Uterus (tissue), 3 donors: ENCODE measurements at regions not wholly inside any gene's neighbourhood (a gene's known extent, or its start where the extent isn't known, plus 50 kb on each side); places are given as distances from the start of the nearest gene placed in this dataset.
"Not testable (repeated sequence)": the region's sequence is repeated elsewhere in the genome, so short reads cannot be mapped to it uniquely, and the experiment has no call there.

Source experiments
- DNase-seq, 2 donors: peaks; one replicate each; pipeline ENCODE4 v3.0.0-alpha.2; 2019 to 2020
- H3K27ac ChIP-seq, 2 donors: fragments of 200-600 bp; sonication (generic); 1 replicate in 1 of 2; 2 replicates in 1 of 2; pipeline ENCODE4 v1.5.1; 2016 to 2018
- H3K27me3 ChIP-seq, 2 donors: fragments of 200-600 bp; sonication (generic); one replicate each; pipeline ENCODE4 v1.5.1; 2018 to 2019; ENCODE audit warnings: control low read depth in 1 of 2
- H3K36me3 ChIP-seq, 2 donors: fragments of 200-600 bp; sonication (generic); one replicate each; pipeline ENCODE4 v1.5.1; 2019; ENCODE audit warnings: control low read depth in 1 of 2
- H3K4me1 ChIP-seq, 2 donors: fragments of 200-600 bp; sonication (generic); one replicate each; pipeline ENCODE4 v1.5.1; 2018 to 2019; ENCODE audit warnings: control low read depth in 1 of 2
- H3K4me3 ChIP-seq, 2 donors: fragments of 200-600 bp; sonication (generic); 1 replicate in 1 of 2; 2 replicates in 1 of 2; pipeline ENCODE4 v1.5.1; 2018 to 2019; ENCODE audit warnings: mild to moderate bottlenecking in 1 of 2
- H3K9me3 ChIP-seq, 2 donors: fragments of 200-600 bp; sonication (generic); one replicate each; pipeline ENCODE4 v1.5.1; 2019; ENCODE audit warnings: control low read depth in 1 of 2
- CTCF ChIP-seq, 4 experiments: fragments of 200-600 bp in 2 of 4; fragments of 450-650 bp in 2 of 4; sonication (generic) in 2 of 4; IDR thresholded peaks; one replicate each; pipeline ENCODE4 v1.5.1; 2016 to 2019; ENCODE audit warnings: antibody characterized with exemption in 4 of 4, mild to moderate bottlenecking in 2 of 4, moderate library complexity in 1 of 4
- POLR2A ChIP-seq, 2 donors: fragments of 450-650 bp; IDR thresholded peaks; one replicate each; pipeline ENCODE4 v1.6.1; 2016; ENCODE audit warnings: antibody characterized with exemption in 2 of 2, mild to moderate bottlenecking in 1 of 2, moderate library complexity in 1 of 2
- intact Hi-C: fragments of 100-400 bp; cut with DNase I; formaldehyde crosslinking; loops from one replicate; pipeline ENCODE4 v1.15.1; 2023; ENCODE audit warnings: low total_unique reads
- donor health status: DM: yes; HTN: yes; CAD: no.

- no peak overlapping the region for H3K27ac ChIP-seq
Measured at GRCh38 chr10:124198125-124198501, 104.7 kb upstream of the CHST15 start.

GRCh38 chr10:124197371-124198124, 104.2 kb upstream of the CHST15 start:
- no peak for TF ChIP-seq POLR2A (IDR thresholded peaks at IDR 0.05)
- no peak for TF ChIP-seq CTCF (IDR thresholded peaks at IDR 0.05)
- no peaks in the 10 kb centered on the region for H3K36me3 ChIP-seq
- no peaks in the 10 kb centered on the region for H3K4me1 ChIP-seq
- no peaks in the 10 kb centered on the region for H3K9me3 ChIP-seq
- intact Hi-C loops = no loop called here
- H3K27me3 ChIP-seq = no peaks in the 10 kb centered on the region
- H3K4me3 ChIP-seq = no peak overlapping the region
- peak overlapping the region in 1 of 2 donors; percentile 4 for H3K27ac ChIP-seq
- DNase-seq = peak in 1 of 2 donors; percentile 13

More at GRCh38 chr10:124198125-124198501, 104.7 kb upstream of the CHST15 start:
- no peak for DNase-seq
- TF ChIP-seq CTCF (IDR thresholded peaks at IDR 0.05) (no peak), POLR2A (IDR thresholded peaks at IDR 0.05) (no peak)
- no peaks in the 10 kb centered on the region for H3K36me3 ChIP-seq
- no peaks in the 10 kb centered on the region for H3K27me3 ChIP-seq
- H3K4me3 ChIP-seq = no peak overlapping the region
- intact Hi-C loops = no loop called here
- no peaks in the 10 kb centered on the region for H3K9me3 ChIP-seq
- H3K4me1 ChIP-seq = no peaks in the 10 kb centered on the region

- Histone ChIP-seq H3K9me3 (no peaks in the 10 kb centered on the region), H3K27me3 (no peaks in the 10 kb centered on the region), H3K4me1 (no peaks in the 10 kb centered on the region), H3K27ac (no peak overlapping the region), H3K4me3 (no peak overlapping the region), H3K36me3 (no peaks in the 10 kb centered on the region)
- intact Hi-C loops = no loop called here
- TF ChIP-seq CTCF (IDR thresholded peaks at IDR 0.05) = no peak
- TF ChIP-seq POLR2A (IDR thresholded peaks at IDR 0.05) = no peak
- peak in 1 of 2 donors; percentile 4 for DNase-seq
Measured at GRCh38 chr10:124196659-124197058, 103.3 kb upstream of the CHST15 start.

GRCh38 chr10:124194199-124194824, 100.9 kb upstream of the CHST15 start:
- no peak for TF ChIP-seq POLR2A (IDR thresholded peaks at IDR 0.05)
- TF ChIP-seq CTCF (IDR thresholded peaks at IDR 0.05) = no peak

GRCh38 chr10:124193309-124193696, 99.9 kb upstream of the CHST15 start:
- no peak for DNase-seq
- H3K9me3 ChIP-seq = no peaks in the 10 kb centered on the region
- no peaks in the 10 kb centered on the region for H3K36me3 ChIP-seq
- H3K4me3 ChIP-seq = no peak overlapping the region
- intact Hi-C loops = no loop called here
- TF ChIP-seq POLR2A (IDR thresholded peaks at IDR 0.05) (no peak), CTCF (IDR thresholded peaks at IDR 0.05) (no peak)
- no peaks in the 10 kb centered on the region for H3K4me1 ChIP-seq
- no peaks in the 10 kb centered on the region for H3K27me3 ChIP-seq
- H3K27ac ChIP-seq = no peak overlapping the region

More at GRCh38 chr10:124194199-124194824, 100.9 kb upstream of the CHST15 start:
- H3K4me1 ChIP-seq = no peaks in the 10 kb centered on the region
- intact Hi-C loops = no loop called here
- no peaks in the 10 kb centered on the region for H3K36me3 ChIP-seq
- no peaks in the 10 kb centered on the region for H3K9me3 ChIP-seq
- H3K27ac ChIP-seq = no peak overlapping the region
- no peaks in the 10 kb centered on the region for H3K27me3 ChIP-seq
- DNase-seq = no peak
- H3K4me3 ChIP-seq = no peak overlapping the region

- H3K9me3 ChIP-seq, H3K27me3 ChIP-seq, H3K36me3 ChIP-seq, intact Hi-C loops, H3K27ac ChIP-seq, H3K4me1 ChIP-seq, DNase-seq, H3K4me3 ChIP-seq: not testable (repeated sequence)
Measured at GRCh38 chr10:124192664-124193308, 99.4 kb upstream of the CHST15 start.

- H3K27me3 ChIP-seq, H3K4me1 ChIP-seq, DNase-seq, intact Hi-C loops, H3K4me3 ChIP-seq, H3K27ac ChIP-seq, H3K9me3 ChIP-seq, H3K36me3 ChIP-seq: not testable (repeated sequence)
Measured at GRCh38 chr10:124190476-124190875, 97.1 kb upstream of the CHST15 start.
